SK-N-SH (cell line): ENCODE measurements at regions not wholly inside any gene's neighbourhood (a gene's known extent, or its start where the extent isn't known, plus 50 kb on each side); places are given as distances from the start of the nearest gene placed in this dataset.
"Not testable (repeated sequence)": the region's sequence is repeated elsewhere in the genome, so short reads cannot be mapped to it uniquely, and the experiment has no call there.

Source experiments
- CTCF ChIP-seq: fragments of 200-600 bp; sonication (generic); IDR thresholded peaks from 2 replicates; pipeline ENCODE4 v1.6.1; 2017; ENCODE audit warnings: antibody characterized with exemption, mild to moderate bottlenecking, moderate library complexity
- EP300 ChIP-seq, 2 experiments: IDR thresholded peaks; 2 replicates each; pipeline versions ENCODE4 v1.4.0 to v1.6.1; 2012; ENCODE audit warnings: borderline replicate concordance in 1 of 2, low read depth in 1 of 2, low read length in 1 of 2
- GATA2 ChIP-seq: sonication (generic); formaldehyde crosslinking; IDR thresholded peaks from 2 replicates; pipeline ENCODE4 v1.5.0; 2020; ENCODE audit warnings: mild to moderate bottlenecking, missing genetic modification reagents
- JUND ChIP-seq: IDR thresholded peaks from 2 replicates; pipeline ENCODE4 v1.4.0; 2012
- MAX ChIP-seq: IDR thresholded peaks from 2 replicates; pipeline ENCODE4 v1.4.0; 2012; ENCODE audit warnings: low read depth
- MXI1 ChIP-seq: IDR thresholded peaks from 2 replicates; pipeline ENCODE4 v1.6.1; 2012; ENCODE audit warnings: mild to moderate bottlenecking, low read depth, low read length, improper control_type of control experiment
- NRF1 ChIP-seq: IDR thresholded peaks from 2 replicates; pipeline ENCODE4 v1.6.1; 2012; ENCODE audit warnings: low read depth, mild to moderate bottlenecking, low read length
- POLR2AphosphoS5 ChIP-seq: IDR thresholded peaks from 2 replicates; pipeline ENCODE4 v1.6.1; 2012; ENCODE audit warnings: low read depth, low read length
- RAD21 ChIP-seq: IDR thresholded peaks from 2 replicates; pipeline ENCODE4 v1.6.1; 2012; ENCODE audit warnings: mild to moderate bottlenecking, low read length
- RFX5 ChIP-seq: IDR thresholded peaks from 2 replicates; pipeline ENCODE4 v1.6.1; 2012; ENCODE audit warnings: mild to moderate bottlenecking, improper control_type of control experiment, low read length
- SIN3A ChIP-seq: IDR thresholded peaks from 2 replicates; pipeline ENCODE4 v1.6.1; 2012; ENCODE audit warnings: low read depth, mild to moderate bottlenecking, low read length, moderate library complexity, borderline replicate concordance
- TAF1 ChIP-seq: IDR thresholded peaks from 2 replicates; pipeline ENCODE4 v1.6.1; 2012; ENCODE audit warnings: low read depth, mild to moderate bottlenecking, low read length, moderate library complexity, borderline replicate concordance
- TEAD4 ChIP-seq: IDR thresholded peaks from 2 replicates; pipeline ENCODE4 v1.4.0; 2012; ENCODE audit warnings: mild to moderate bottlenecking, borderline replicate concordance; ENCODE audit not compliant: insufficient read depth
- USF2 ChIP-seq: fragments of 150-350 bp; IDR thresholded peaks from 2 replicates; pipeline ENCODE4 v1.6.1; 2017; ENCODE audit warnings: antibody characterized with exemption, low read length, low read depth, borderline replicate concordance

- TF ChIP-seq CTCF; GATA2 (CRISPR knock-in tag); MAX; POLR2AphosphoS5; USF2; RFX5; NRF1; MXI1; RAD21; EP300 (IDR thresholded peaks at IDR 0.05; ENCODE audit: borderline replicate concordance in 1 of 2, low read depth in 1 of 2, low read length in 1 of 2); TAF1; JUND; TEAD4; SIN3A: not testable (repeated sequence)
These were observed 330.3 kb downstream of the KLF13 start for GRCh38 chr15:31656915-31657314.
